ENCODE measurements at regions not wholly inside any gene's neighbourhood (a gene's known extent, or its start where the extent isn't known, plus 50 kb on each side); places are given as distances from the start of the nearest gene placed in this dataset.

GRCh38 chr15:34700891-34701427 lies 53.8 kb downstream of the GJD2 start:
- Histone ChIP-seq H3K4me2 (ENCODE audit: low read depth, low read length) (no peak overlapping the region), H3K4me3 (replicated peaks in 1 of 3; ENCODE audit: insufficient read depth in 1 of 3, low read depth in 2 of 3, low read length in 3 of 3) (no peak overlapping the region), H2AFZ (ENCODE audit: low read length) (no peak overlapping the region), H4K20me1 (ENCODE audit: insufficient read depth, low read length) (no peaks in the 10 kb centered on the region), H3K36me3 (replicated peaks in 1 of 2; ENCODE audit: control insufficient read depth in 1 of 2, insufficient read depth in 2 of 2, low read length in 2 of 2) (no peaks in the 10 kb centered on the region), H3K79me2 (ENCODE audit: insufficient read depth, low read length) (no peaks in the 10 kb centered on the region), H3K27ac (ENCODE audit: extremely low read length, insufficient read depth, low read length) (no peak overlapping the region), H3K9me3 (ENCODE audit: low read length) (no peaks in the 10 kb centered on the region), H3K9ac (ENCODE audit: insufficient read depth, low read depth, low read length) (no peak overlapping the region), H3K4me1 (ENCODE audit: insufficient read depth, low read length) (no peaks in the 10 kb centered on the region), H3K27me3 (ENCODE audit: control insufficient read depth in 1 of 2, insufficient read depth in 2 of 2, low read length in 2 of 2) (peaks cover 0 to 8% of the 10 kb centered on the region in 2 experiments; a peak in 1 of 5 replicates)
- TF ChIP-seq HHEX (CRISPR knock-in tag; IDR thresholded peaks at IDR 0.05) = no peak
- no peak for TF ChIP-seq TEAD2 (CRISPR knock-in tag; IDR thresholded peaks at IDR 0.05)
- TF ChIP-seq ATF7-NPFF (CRISPR knock-in tag; IDR thresholded peaks at IDR 0.05; ENCODE audit: low read depth) = no peak
- no peak for TF ChIP-seq PRMT3 (CRISPR knock-in tag; IDR thresholded peaks at IDR 0.05; ENCODE audit: borderline replicate concordance, low read depth)
- TF ChIP-seq AKAP8 (CRISPR knock-in tag; IDR thresholded peaks at IDR 0.05) = no peak
- TF ChIP-seq ZNF160 (CRISPR knock-in tag; IDR thresholded peaks at IDR 0.05) = no peak
- TF ChIP-seq TMF1 (CRISPR knock-in tag; IDR thresholded peaks at IDR 0.05; ENCODE audit: low read depth) = no peak
- TF ChIP-seq HNRNPLL (IDR thresholded peaks at IDR 0.05; ENCODE audit: low read depth, low read length, poor library complexity, severe bottlenecking) = no peak
- TF ChIP-seq YY1 (IDR thresholded peaks at IDR 0.05; ENCODE audit: insufficient read depth, insufficient replicate concordance, low read depth, low read length) = no peak
- no peak for TF ChIP-seq HOXA5 (CRISPR knock-in tag; IDR thresholded peaks at IDR 0.05)
- TF ChIP-seq FLYWCH1 (CRISPR knock-in tag; IDR thresholded peaks at IDR 0.05) = no peak
- TF ChIP-seq ZNF768 (CRISPR knock-in tag; IDR thresholded peaks at IDR 0.05) = no peak
- no peak for TF ChIP-seq ATF3 (CRISPR knock-in tag; IDR thresholded peaks at IDR 0.05)
- no peak for TF ChIP-seq HNRNPK (IDR thresholded peaks at IDR 0.05; ENCODE audit: low read depth, low read length, poor library complexity, severe bottlenecking)
- no peak for TF ChIP-seq HIVEP1 (CRISPR knock-in tag; IDR thresholded peaks at IDR 0.05)
- no peak for TF ChIP-seq KDM6A (CRISPR knock-in tag; IDR thresholded peaks at IDR 0.05; ENCODE audit: low read depth)
- no peak for TF ChIP-seq ZSCAN5A (CRISPR knock-in tag; IDR thresholded peaks at IDR 0.05; ENCODE audit: borderline replicate concordance)
- no peak for TF ChIP-seq ZNF101 (CRISPR knock-in tag; IDR thresholded peaks at IDR 0.05; ENCODE audit: borderline replicate concordance, low read depth)
- TF ChIP-seq ZSCAN12 (CRISPR knock-in tag; IDR thresholded peaks at IDR 0.05) = no peak
- no peak for TF ChIP-seq MTF1 (CRISPR knock-in tag; IDR thresholded peaks at IDR 0.05)
- FAIRE-seq = no peak
- no peak for DNase-seq (ENCODE audit: low spot score)
- 25% methylated on average over 4 of the region's 4 CpGs for whole genome bisulfite sequencing (ENCODE audit: low lambda C conversion rate)
- ATAC-seq = no peak
- ChIA-PET CTCF (ENCODE audit: low intra/inter-chr PET ratio, low total read pairs) (no interaction called here), POLR2A (no interaction called here)
- in situ Hi-C loops (cut with HindIII; ENCODE audit: extremely low pct_ligation_motif_present, low pct_unique_long_range_greater_than_20kb) (no loop called here), intact Hi-C loops (cut with micrococcal nuclease; ENCODE audit: unreplicated experiment) (no loop called here)
- no TSS peak for BruUV-seq (replicated peaks)
